ENCODE measurements at regions not wholly inside any gene's neighbourhood (a gene's known extent, or its start where the extent isn't known, plus 50 kb on each side); places are given as distances from the start of the nearest gene placed in this dataset.

- H3K27me3 ChIP-seq (ENCODE audit: low read depth): no peaks in the 10 kb centered on the region
- no peak for DNase-seq
- peaks cover 21% of the 10 kb centered on the region for H3K9me3 ChIP-seq (replicated peaks)
- intact Hi-C loops (cut with micrococcal nuclease): no loop called here
- H3K4me1 ChIP-seq: no peaks in the 10 kb centered on the region
- H3K27ac ChIP-seq (replicated peaks): no peak overlapping the region
- TF ChIP-seq, protein P1, sequence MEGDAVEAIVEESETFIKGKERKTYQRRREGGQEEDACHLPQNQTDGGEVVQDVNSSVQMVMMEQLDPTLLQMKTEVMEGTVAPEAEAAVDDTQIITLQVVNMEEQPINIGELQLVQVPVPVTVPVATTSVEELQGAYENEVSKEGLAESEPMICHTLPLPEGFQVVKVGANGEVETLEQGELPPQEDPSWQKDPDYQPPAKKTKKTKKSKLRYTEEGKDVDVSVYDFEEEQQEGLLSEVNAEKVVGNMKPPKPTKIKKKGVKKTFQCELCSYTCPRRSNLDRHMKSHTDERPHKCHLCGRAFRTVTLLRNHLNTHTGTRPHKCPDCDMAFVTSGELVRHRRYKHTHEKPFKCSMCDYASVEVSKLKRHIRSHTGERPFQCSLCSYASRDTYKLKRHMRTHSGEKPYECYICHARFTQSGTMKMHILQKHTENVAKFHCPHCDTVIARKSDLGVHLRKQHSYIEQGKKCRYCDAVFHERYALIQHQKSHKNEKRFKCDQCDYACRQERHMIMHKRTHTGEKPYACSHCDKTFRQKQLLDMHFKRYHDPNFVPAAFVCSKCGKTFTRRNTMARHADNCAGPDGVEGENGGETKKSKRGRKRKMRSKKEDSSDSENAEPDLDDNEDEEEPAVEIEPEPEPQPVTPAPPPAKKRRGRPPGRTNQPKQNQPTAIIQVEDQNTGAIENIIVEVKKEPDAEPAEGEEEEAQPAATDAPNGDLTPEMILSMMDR (IDR thresholded peaks at IDR 0.05; ENCODE audit: borderline replicate concordance): no peak
- H3K36me3 ChIP-seq: no peaks in the 10 kb centered on the region
- no peak overlapping the region for H3K4me3 ChIP-seq
Measured at GRCh38 chr11:127890030-127890615, 697.2 kb downstream of the ETS1 start.

- peaks cover 26% of the 10 kb centered on the region for H3K9me3 ChIP-seq (replicated peaks)
- no peaks in the 10 kb centered on the region for H3K36me3 ChIP-seq
- no peak for DNase-seq
- no peak overlapping the region for H3K27ac ChIP-seq (replicated peaks)
- no peaks in the 10 kb centered on the region for H3K27me3 ChIP-seq (ENCODE audit: low read depth)
- intact Hi-C loops (cut with micrococcal nuclease): no loop called here
- H3K4me3 ChIP-seq: no peak overlapping the region
- no peaks in the 10 kb centered on the region for H3K4me1 ChIP-seq
- TF ChIP-seq, protein P1 (IDR thresholded peaks at IDR 0.05; ENCODE audit: borderline replicate concordance): no peak
Measured at GRCh38 chr11:127888386-127888785, 699.0 kb downstream of the ETS1 start.

GRCh38 chr11:127875131-127875530, 712.2 kb downstream of the ETS1 start:
- Histone ChIP-seq H3K9me3 (replicated peaks) (no peaks in the 10 kb centered on the region), H3K36me3 (no peaks in the 10 kb centered on the region), H3K4me1 (no peaks in the 10 kb centered on the region), H3K4me3 (no peak overlapping the region), H3K27ac (replicated peaks) (no peak overlapping the region), H3K27me3 (ENCODE audit: low read depth) (no peaks in the 10 kb centered on the region)
- intact Hi-C loops (cut with micrococcal nuclease): no loop called here
- TF ChIP-seq, protein P1 (IDR thresholded peaks at IDR 0.05; ENCODE audit: borderline replicate concordance): no peak
- DNase-seq: no peak

DNA sequence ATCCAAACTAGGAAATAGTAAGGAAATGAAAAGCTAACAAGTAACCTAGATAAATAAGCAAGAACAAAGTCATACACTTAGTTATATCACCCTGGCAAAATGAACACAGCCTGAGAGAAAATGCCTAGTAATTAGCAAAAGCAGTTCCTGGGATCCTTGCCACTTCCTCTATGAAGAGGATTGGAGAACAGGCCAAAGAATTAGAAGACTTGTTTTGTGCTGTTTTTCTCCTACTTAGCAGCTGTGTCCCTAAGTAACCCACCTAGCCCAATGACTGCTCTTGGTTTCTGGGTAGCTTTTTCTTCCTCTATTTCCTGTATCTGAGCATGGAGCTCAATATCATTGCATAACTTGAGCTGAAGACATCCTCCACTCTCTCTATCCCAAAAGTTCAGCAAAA, 713.9 kb downstream of the ETS1 start:
- no peaks in the 10 kb centered on the region for H3K27me3 ChIP-seq (ENCODE audit: low read depth)
- H3K27ac ChIP-seq (replicated peaks): no peak overlapping the region
- no peaks in the 10 kb centered on the region for H3K36me3 ChIP-seq
- no peaks in the 10 kb centered on the region for H3K4me1 ChIP-seq
- no peak for DNase-seq
- TF ChIP-seq, protein P1 (IDR thresholded peaks at IDR 0.05; ENCODE audit: borderline replicate concordance): no peak
- intact Hi-C loops (cut with micrococcal nuclease): no loop called here
- no peak overlapping the region for H3K4me3 ChIP-seq
- H3K9me3 ChIP-seq (replicated peaks): peaks cover 1% of the 10 kb centered on the region

- H3K27ac ChIP-seq (replicated peaks): no peak overlapping the region
- TF ChIP-seq, protein P1 (IDR thresholded peaks at IDR 0.05; ENCODE audit: borderline replicate concordance): no peak
- H3K9me3 ChIP-seq (replicated peaks): peaks cover 7% of the 10 kb centered on the region
- no peaks in the 10 kb centered on the region for H3K27me3 ChIP-seq (ENCODE audit: low read depth)
- no peak overlapping the region for H3K4me3 ChIP-seq
- H3K4me1 ChIP-seq: peaks cover 11% of the 10 kb centered on the region
- DNase-seq: no peak
- intact Hi-C loops (cut with micrococcal nuclease): no loop called here
- H3K36me3 ChIP-seq: no peaks in the 10 kb centered on the region
Measured at GRCh38 chr11:127866109-127866508, 721.2 kb downstream of the ETS1 start.

All from left ventricle myocardium inferior (tissue), 1 donor.